GM19463 (cell line): ENCODE measurements at regions not wholly inside any gene's neighbourhood (a gene's known extent, or its start where the extent isn't known, plus 50 kb on each side); places are given as distances from the start of the nearest gene placed in this dataset.
A peak's percentile ranks its signal among the peaks of the same experiment; 100 is the strongest.

Source experiments
- ATAC-seq: cut with Tn5 transposase; IDR thresholded peaks from one replicate; pipeline ENCODE4 v1.9.1; 2021; ENCODE audit warnings: mild to moderate bottlenecking, moderate library complexity; ENCODE audit not compliant: unreplicated experiment

DNA sequence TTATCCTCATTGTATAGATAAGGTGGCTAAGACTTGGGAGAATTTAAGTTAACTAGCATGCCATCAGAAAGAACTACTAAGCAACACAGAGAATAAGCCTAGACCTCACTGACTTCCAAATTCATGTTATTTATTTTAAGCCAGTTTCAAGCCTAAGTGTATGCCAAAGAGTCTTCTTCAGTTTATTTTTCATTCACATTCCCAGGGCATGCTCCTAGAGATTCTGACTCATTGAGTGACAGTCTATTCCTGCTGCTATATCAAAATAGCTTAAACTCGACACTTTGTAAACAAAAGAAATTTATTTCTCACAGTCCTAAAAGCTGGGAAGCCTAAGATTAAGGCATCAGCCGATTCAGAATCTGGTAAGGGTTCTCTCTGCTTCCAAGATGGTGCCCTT, 467.1 kb downstream of the MBD2 start:
- ATAC-seq = no peak

DNA sequence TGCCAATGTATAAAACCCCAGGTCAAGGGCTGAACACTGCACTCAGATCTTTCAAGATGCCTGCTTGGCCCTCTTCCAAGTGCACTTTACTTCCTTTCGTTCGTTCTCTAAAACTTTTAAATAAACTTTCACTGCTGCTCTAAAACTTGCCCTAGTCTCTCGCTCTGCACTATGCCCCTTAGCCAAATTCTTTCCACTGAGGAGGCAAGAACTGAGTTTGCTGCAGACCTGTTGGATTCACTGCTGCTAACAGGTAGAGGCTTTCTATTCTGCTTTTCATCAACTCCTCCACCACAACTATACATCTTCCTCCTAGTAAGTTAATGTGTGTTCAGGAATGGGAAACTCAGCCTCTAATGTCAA, 467.9 kb downstream of the MBD2 start:
- ATAC-seq = no peak

DNA sequence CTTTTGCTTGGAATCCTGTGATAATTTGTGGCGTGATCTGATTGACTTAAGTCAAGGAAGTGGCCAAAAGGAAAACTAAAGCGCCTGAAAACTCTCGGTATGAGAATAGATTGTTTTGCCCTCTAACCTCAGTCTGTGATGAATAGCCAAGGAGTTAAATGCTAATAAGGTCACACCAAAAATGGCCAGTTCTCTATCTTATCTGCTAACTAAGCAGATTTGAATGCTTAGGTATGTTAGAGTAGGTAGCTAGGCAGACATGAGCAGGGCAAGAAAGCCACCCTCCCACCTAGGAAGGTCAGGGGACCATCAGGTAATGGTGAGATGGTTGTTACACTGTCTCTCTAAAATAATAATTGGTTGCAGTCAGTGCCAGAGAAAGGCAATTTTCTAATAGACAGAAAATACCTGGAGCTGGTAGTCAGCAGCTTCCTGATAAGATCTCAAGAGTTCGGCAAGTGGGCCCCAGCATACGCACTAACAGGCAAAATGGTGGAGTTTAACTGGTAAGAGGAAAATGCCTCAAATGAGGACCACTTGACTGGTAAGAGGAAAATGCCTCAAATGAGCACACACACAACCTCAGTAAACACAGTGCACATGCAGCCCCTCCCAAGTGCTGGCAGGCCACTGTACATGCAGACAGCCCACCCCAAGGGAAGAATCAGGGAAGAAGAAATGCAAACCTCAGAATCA, 468.4 kb downstream of the MBD2 start:
- ATAC-seq = no peak

GRCh38 chr18:53754154-53754553, 470.3 kb downstream of the MBD2 start:
- ATAC-seq = no peak

DNA sequence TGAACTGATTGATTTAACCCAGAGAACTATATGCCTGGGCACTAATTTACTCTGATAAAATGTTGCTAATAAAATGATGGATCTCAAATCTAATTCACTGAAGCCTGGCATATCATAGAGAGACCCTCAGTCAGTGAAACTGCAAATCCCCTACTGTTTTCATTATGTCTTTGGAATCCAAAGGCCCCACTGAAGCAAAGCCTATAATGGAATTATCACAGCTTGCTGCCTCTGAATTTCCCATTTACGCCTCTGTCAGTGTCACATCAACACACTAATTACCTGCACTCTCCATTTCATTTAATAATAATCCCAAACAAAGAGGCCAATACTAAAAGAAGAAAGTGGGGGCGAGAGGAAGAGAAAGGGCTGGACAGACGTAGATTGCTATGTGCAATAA, 470.9 kb downstream of the MBD2 start:
- ATAC-seq = no peak

DNA sequence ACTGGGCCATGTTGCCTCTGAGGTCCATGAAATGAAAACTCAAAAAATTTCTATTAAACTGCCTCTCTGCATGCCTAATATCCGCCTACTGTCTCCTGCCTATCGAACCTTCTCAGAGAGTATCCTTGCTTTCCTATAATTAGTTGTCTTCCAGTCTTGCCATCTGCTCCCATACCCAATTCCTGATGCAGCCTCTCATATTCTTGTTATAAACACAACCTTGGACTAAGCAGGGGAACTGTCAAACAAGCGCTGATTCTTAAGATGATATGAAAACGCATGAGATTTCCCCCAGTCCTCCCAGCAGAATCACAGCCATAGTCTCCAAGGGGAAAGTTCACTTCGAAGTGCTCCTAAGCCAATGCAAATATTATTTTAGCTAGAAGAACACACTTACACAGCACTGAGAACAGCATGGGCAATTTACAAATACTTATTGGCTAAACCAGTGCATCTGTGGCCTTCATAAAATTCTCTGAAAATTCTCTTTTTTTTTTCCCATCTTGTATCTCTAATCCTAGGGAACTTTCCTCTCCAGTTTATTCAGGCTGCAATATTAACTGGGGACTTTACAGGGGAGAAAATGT, 471.6 kb downstream of the MBD2 start:
- ATAC-seq = no peak

GRCh38 chr18:53749766-53750165, 474.7 kb downstream of the MBD2 start:
- no peak for ATAC-seq

GRCh38 chr18:53747663-53748160, 476.8 kb downstream of the MBD2 start:
- no peak for ATAC-seq

GRCh38 chr18:53747210-53747609, 477.3 kb downstream of the MBD2 start:
- ATAC-seq = no peak

DNA sequence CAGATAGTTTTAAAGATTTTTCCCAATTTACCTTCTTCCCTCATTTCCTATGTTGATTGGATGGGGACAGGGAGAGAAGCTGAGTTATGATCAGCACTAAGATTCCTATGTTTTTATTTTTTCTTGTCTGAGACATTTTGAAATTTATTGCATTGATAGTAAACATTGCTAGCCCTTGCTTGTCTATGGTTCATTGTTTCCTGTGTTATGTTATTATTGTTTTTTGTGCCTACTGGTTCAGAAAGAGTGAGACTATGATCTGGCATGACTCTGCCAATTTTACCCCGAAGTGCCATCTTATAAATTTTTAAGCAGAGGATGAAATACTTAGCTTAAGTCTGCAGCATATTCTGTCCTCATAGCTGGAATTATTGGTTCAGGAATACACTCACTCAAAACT, 478.5 kb downstream of the MBD2 start:
- no peak for ATAC-seq

DNA sequence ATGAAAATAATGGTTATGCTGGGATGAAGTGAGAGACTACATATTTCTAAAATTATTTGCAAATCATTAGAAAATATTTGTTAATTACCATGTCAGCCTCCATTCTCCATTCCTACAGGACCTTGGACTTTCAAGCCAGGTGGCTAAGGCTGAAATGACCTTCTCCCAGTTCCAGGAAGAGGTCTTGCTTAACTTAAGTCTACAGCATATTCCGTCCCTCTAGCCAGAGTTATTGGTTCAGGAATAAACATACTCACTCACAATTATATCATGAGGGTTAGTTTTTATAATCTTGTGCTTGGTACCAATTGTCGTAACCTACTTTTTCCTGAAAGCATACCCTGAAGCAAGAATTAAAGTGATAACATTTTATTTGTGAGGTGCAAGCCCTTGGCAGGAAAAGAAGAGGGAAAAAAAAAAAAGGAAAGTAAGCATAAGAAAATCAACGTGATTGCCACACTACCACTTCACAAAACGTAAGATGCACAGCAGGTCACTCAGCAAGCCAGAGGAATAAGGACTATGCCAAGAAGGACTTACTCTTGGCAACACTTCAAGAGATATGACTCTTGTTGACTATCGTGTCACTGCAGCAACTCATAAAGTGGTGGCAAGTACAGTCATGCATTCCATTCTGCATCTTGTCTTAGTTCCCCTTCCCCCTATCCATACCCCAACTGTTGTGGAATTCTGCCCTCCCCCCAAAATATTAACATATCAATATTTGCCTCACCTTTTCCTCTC, 479.1 kb downstream of the MBD2 start:
- ATAC-seq = no peak

- no peak for ATAC-seq
These were observed 484.8 kb downstream of the MBD2 start for GRCh38 chr18:53739700-53740099.

- ATAC-seq = no peak
These were observed 488.9 kb downstream of the MBD2 start for GRCh38 chr18:53735526-53735925.

- ATAC-seq = no peak
These were observed 509.1 kb downstream of the MBD2 start for GRCh38 chr18:53715243-53715853.

- ATAC-seq = no peak
These were observed 514.4 kb downstream of the MBD2 start for GRCh38 chr18:53710080-53710479.

DNA sequence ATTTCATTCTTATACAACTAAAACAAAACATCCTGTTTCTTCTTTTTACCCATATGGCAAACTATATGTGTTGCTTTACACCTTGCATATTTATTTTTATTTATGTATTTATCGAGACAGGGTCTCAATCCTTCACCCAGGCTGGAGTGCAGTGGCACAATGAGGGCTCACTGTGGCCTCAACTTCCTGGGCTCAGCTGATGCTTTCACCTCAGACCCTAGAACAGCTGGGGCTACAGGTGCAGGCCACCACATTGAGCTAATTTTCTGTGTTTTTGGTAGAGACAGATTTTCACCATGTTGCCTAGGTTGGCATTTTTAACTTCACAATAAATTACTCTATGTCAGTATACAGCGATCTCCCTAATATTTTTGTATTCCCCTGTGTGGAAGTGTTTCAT, 522.0 kb downstream of the MBD2 start:
- no peak for ATAC-seq

- peak; percentile 43 for ATAC-seq
These were observed 522.8 kb downstream of the MBD2 start for GRCh38 chr18:53701697-53702096.

- ATAC-seq = no peak
These were observed 525.6 kb downstream of the MBD2 start for GRCh38 chr18:53698907-53699306.

GRCh38 chr18:53689886-53690285, 534.6 kb downstream of the MBD2 start:
- ATAC-seq = no peak

DNA sequence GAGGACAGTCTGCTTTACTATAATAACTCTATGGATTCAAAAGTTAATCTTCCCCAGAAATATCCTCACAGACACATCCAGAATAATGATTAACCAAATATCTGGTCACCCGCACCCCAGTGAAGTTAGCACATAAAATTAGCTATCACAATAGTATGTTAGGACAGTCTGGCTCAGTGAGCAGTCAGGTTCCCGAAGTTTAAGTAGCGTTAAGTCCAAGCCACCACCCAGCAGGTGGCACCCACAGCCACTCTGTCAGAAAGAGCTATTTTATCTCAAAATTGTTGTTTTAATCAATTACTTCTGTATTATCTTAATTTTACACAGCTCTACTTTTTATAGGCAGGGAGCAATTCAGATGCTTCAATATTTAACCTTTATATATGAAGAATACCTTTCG, 537.5 kb downstream of the MBD2 start:
- ATAC-seq = no peak

DNA sequence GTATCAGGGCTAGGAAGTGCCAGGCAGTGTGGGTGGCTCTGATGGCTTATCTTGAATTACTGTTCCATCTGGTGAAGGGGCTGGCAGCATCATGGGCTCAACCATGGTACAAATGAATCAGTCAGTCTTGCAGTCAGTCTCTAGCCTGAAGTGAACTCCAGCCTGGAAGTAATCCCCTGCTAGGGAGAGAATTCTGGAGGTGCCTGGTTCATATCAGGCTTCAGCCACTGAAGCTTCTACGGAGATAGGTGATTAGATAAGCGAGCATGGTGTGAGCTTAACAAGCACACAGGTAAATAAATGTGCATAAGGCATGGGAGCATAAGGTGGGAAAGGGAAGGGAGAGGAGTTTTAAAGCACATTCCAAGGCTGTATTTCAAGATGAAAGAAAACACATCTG, 541.7 kb downstream of the MBD2 start:
- ATAC-seq = no peak

- no peak for ATAC-seq
These were observed 547.0 kb downstream of the MBD2 start for GRCh38 chr18:53677480-53677879.
